HEK293T (cell line): ENCODE measurements at regions not wholly inside any gene's neighbourhood (a gene's known extent, or its start where the extent isn't known, plus 50 kb on each side); places are given as distances from the start of the nearest gene placed in this dataset.

Experiments
- CTCF ChIA-PET: fragments of 350-600 bp; formaldehyde crosslinking; extraction: SDS; loops from one replicate; lab custom pipeline; 2021; ENCODE audit warnings: antibody characterized with exemption, inconsistent platforms; lab: Yijun Ruan, JAX
- POLR2A ChIA-PET: fragments of 350-600 bp; formaldehyde crosslinking; extraction: SDS; loops from one replicate; lab custom pipeline; 2020; ENCODE audit warnings: antibody characterized with exemption, inconsistent platforms; lab: Yijun Ruan, JAX
- DNase-seq: peaks from one replicate; pipeline ENCODE4 v3.0.0; 2012; ENCODE audit warnings: mixed read lengths; ENCODE audit errors: extremely low spot score
- ARNT ChIP-seq: fragments of 450-650 bp; IDR thresholded peaks from 2 replicates; pipeline ENCODE4 v1.6.1; 2017; ENCODE audit warnings: mild to moderate bottlenecking
- BHLHE40 ChIP-seq: fragments of 450-650 bp; IDR thresholded peaks from 2 replicates; pipeline ENCODE4 v1.6.1; 2016; ENCODE audit warnings: mild to moderate bottlenecking, moderate library complexity, borderline replicate concordance
- CTBP1 ChIP-seq: fragments of 450-650 bp; IDR thresholded peaks from 2 replicates; pipeline ENCODE4 v1.6.1; 2016; ENCODE audit warnings: borderline replicate concordance
- ELF4 ChIP-seq: fragments of 450-650 bp; IDR thresholded peaks from 2 replicates; pipeline ENCODE4 v1.6.1; 2017; ENCODE audit warnings: antibody characterized with exemption
- FOXA1 ChIP-seq: fragments of 450-650 bp; IDR thresholded peaks from 2 replicates; pipeline ENCODE4 v1.6.1; 2016; ENCODE audit warnings: mild to moderate bottlenecking
- FOXK2 ChIP-seq: fragments of 450-650 bp; IDR thresholded peaks from 2 replicates; pipeline ENCODE4 v1.6.1; 2016; ENCODE audit warnings: mild to moderate bottlenecking
- FOXM1 ChIP-seq: fragments of 450-650 bp; IDR thresholded peaks from 2 replicates; pipeline ENCODE4 v1.6.1; 2017; ENCODE audit warnings: mild to moderate bottlenecking, borderline replicate concordance
- HDGF ChIP-seq: fragments of 450-650 bp; IDR thresholded peaks from 2 replicates; pipeline ENCODE4 v1.6.1; 2017; ENCODE audit warnings: antibody characterized with exemption, borderline replicate concordance
- L3MBTL2 ChIP-seq: fragments of 450-650 bp; conservative IDR thresholded peaks from 2 replicates; pipeline ENCODE4 v1.6.1; 2016; ENCODE audit warnings: mild to moderate bottlenecking
- LEF1 ChIP-seq: fragments of 450-650 bp; IDR thresholded peaks from 2 replicates; pipeline ENCODE4 v1.6.1; 2017; ENCODE audit warnings: mild to moderate bottlenecking, borderline replicate concordance
- NFRKB ChIP-seq: fragments of 450-650 bp; IDR thresholded peaks from 2 replicates; pipeline ENCODE4 v1.6.1; 2016; ENCODE audit warnings: mild to moderate bottlenecking, moderate library complexity
- PKNOX1 ChIP-seq: fragments of 450-650 bp; IDR thresholded peaks from 2 replicates; pipeline ENCODE4 v1.6.1; 2016
- SP1 ChIP-seq: fragments of 450-650 bp; IDR thresholded peaks from 2 replicates; pipeline ENCODE4 v1.6.1; 2017
- SUZ12 ChIP-seq: fragments of 450-650 bp; IDR thresholded peaks from 2 replicates; pipeline ENCODE4 v1.6.1; 2016; ENCODE audit warnings: mild to moderate bottlenecking
- TARDBP ChIP-seq: fragments of 450-650 bp; IDR thresholded peaks from 2 replicates; pipeline ENCODE4 v1.6.1; 2016
- ZNF384 ChIP-seq: fragments of 450-650 bp; IDR thresholded peaks from 2 replicates; pipeline ENCODE4 v1.6.1; 2016

GRCh38 chr1:192418552-192419285 lies 101.9 kb downstream of the RGS21 start:
- CTCF ChIA-PET: no interaction called here
- TF ChIP-seq CTBP1: no peak
- no peak for TF ChIP-seq TARDBP
- no peak for TF ChIP-seq ELF4
- no peak for TF ChIP-seq FOXA1
- TF ChIP-seq SUZ12: no peak
- no peak for TF ChIP-seq FOXK2
- TF ChIP-seq HDGF: no peak
- no peak for TF ChIP-seq LEF1
- TF ChIP-seq L3MBTL2: no peak
- no peak for TF ChIP-seq PKNOX1
- TF ChIP-seq BHLHE40: no peak
- TF ChIP-seq ZNF384: no peak
- no peak for TF ChIP-seq FOXM1
- TF ChIP-seq SP1: no peak
- no peak for TF ChIP-seq NFRKB
- POLR2A ChIA-PET: no interaction called here
- DNase-seq: no peak

GRCh38 chr1:192430644-192431043 lies 113.9 kb downstream of the RGS21 start:
- POLR2A ChIA-PET: no interaction called here
- DNase-seq: no peak
- CTCF ChIA-PET: no interaction called here
- TF ChIP-seq SUZ12 (no peak), BHLHE40 (no peak), NFRKB (no peak), TARDBP (no peak), CTBP1 (no peak), L3MBTL2 (no peak), FOXA1 (no peak), ZNF384 (no peak), LEF1 (no peak), ARNT (no peak), FOXM1 (no peak), ELF4 (no peak), HDGF (no peak), SP1 (no peak)

- ChIA-PET POLR2A (no interaction called here), CTCF (no interaction called here)
- DNase-seq: no peak
- TF ChIP-seq PKNOX1: no peak
- no peak for TF ChIP-seq ELF4
- no peak for TF ChIP-seq L3MBTL2
- TF ChIP-seq FOXM1: no peak
- TF ChIP-seq ZNF384: no peak
- TF ChIP-seq TARDBP: no peak
- no peak for TF ChIP-seq ARNT
- TF ChIP-seq SP1: no peak
Measured at GRCh38 chr1:192435704-192436103, 118.9 kb downstream of the RGS21 start.

- no peak for DNase-seq
- POLR2A ChIA-PET: no interaction called here
- TF ChIP-seq NFRKB (no peak), FOXK2 (no peak), ZNF384 (no peak), ELF4 (no peak)
- CTCF ChIA-PET: no interaction called here
Measured at GRCh38 chr1:192436441-192437078, 119.8 kb downstream of the RGS21 start.

GRCh38 chr1:192438737-192439136 lies 121.9 kb downstream of the RGS21 start:
- ChIA-PET POLR2A (no interaction called here), CTCF (no interaction called here)
- no peak for DNase-seq
- no peak for TF ChIP-seq PKNOX1
- TF ChIP-seq SP1: no peak
- no peak for TF ChIP-seq FOXA1
- no peak for TF ChIP-seq ZNF384
- no peak for TF ChIP-seq HDGF
- TF ChIP-seq LEF1: no peak
- TF ChIP-seq TARDBP: no peak
- TF ChIP-seq BHLHE40: no peak
- TF ChIP-seq CTBP1: no peak
- TF ChIP-seq FOXK2: no peak

GRCh38 chr1:192439373-192440025 lies 122.7 kb downstream of the RGS21 start:
- POLR2A ChIA-PET: no interaction called here
- DNase-seq: no peak
- TF ChIP-seq SP1 (no peak), LEF1 (no peak), ELF4 (no peak), CTBP1 (no peak), BHLHE40 (no peak)
- CTCF ChIA-PET: no interaction called here
